ENCODE measurements at regions not wholly inside any gene's neighbourhood (a gene's known extent, or its start where the extent isn't known, plus 50 kb on each side); places are given as distances from the start of the nearest gene placed in this dataset.

DNA sequence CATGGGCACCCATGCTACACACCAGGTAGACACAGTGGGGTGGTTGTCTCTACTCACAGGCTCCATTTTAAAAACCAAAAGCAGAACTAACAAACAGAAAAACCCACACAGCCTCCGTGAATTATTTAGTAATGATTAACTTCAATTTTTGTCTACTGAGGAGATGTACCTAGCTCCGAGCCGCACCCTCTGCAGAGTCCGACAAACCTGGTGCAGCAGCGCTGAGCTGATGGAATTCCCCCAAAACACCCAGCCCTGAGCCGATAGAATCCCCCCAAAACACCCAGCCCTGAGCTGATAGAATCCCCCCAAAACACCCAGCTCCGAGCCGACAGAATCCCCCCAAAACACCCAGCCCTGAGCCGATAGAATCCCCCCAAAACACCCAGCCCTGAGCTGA lies 927.0 kb downstream of the BRD1 start:
- H4K8ac ChIP-seq (ENCODE audit: low read depth in 2 of 2, low read length in 2 of 2), result no peak overlapping the region
- H3K4ac ChIP-seq (ENCODE audit: low read depth, low read length), result no peak overlapping the region
- H2BK15ac ChIP-seq (ENCODE audit: low read depth, low read length), result no peak overlapping the region
- H4K91ac ChIP-seq (ENCODE audit: insufficient read depth, low read depth, low read length), result no peak overlapping the region
- no peak overlapping the region for H3K9ac ChIP-seq (ENCODE audit: low read depth, low read length)
- no peak overlapping the region for H4K5ac ChIP-seq (ENCODE audit: low read depth, low read length)
- TF ChIP-seq POLR2A (IDR thresholded peaks at IDR 0.05; ENCODE audit: low read depth, low read length) (no peak), RAD21 (IDR thresholded peaks at IDR 0.05; ENCODE audit: low read length) (no peak), BHLHE40 (IDR thresholded peaks at IDR 0.05; ENCODE audit: low read depth, low read length) (no peak), MXI1 (IDR thresholded peaks at IDR 0.05; ENCODE audit: borderline replicate concordance, low read depth, low read length) (no peak), FOS (IDR thresholded peaks at IDR 0.05; ENCODE audit: low read depth, low read length) (no peak), RCOR1 (IDR thresholded peaks at IDR 0.05; ENCODE audit: insufficient replicate concordance, low read length) (no peak), MAFK (IDR thresholded peaks at IDR 0.05; ENCODE audit: low read depth, low read length) (no peak), SMC3 (IDR thresholded peaks at IDR 0.05; ENCODE audit: low read depth, low read length) (no peak), CHD1 (IDR thresholded peaks at IDR 0.05; ENCODE audit: low read depth, low read length) (no peak)
- TF ChIP-seq, protein P1, sequence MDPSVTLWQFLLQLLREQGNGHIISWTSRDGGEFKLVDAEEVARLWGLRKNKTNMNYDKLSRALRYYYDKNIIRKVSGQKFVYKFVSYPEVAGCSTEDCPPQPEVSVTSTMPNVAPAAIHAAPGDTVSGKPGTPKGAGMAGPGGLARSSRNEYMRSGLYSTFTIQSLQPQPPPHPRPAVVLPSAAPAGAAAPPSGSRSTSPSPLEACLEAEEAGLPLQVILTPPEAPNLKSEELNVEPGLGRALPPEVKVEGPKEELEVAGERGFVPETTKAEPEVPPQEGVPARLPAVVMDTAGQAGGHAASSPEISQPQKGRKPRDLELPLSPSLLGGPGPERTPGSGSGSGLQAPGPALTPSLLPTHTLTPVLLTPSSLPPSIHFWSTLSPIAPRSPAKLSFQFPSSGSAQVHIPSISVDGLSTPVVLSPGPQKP (IDR thresholded peaks at IDR 0.05; ENCODE audit: borderline replicate concordance, low read depth, low read length), result no peak
- TF ChIP-seq, protein P2, sequence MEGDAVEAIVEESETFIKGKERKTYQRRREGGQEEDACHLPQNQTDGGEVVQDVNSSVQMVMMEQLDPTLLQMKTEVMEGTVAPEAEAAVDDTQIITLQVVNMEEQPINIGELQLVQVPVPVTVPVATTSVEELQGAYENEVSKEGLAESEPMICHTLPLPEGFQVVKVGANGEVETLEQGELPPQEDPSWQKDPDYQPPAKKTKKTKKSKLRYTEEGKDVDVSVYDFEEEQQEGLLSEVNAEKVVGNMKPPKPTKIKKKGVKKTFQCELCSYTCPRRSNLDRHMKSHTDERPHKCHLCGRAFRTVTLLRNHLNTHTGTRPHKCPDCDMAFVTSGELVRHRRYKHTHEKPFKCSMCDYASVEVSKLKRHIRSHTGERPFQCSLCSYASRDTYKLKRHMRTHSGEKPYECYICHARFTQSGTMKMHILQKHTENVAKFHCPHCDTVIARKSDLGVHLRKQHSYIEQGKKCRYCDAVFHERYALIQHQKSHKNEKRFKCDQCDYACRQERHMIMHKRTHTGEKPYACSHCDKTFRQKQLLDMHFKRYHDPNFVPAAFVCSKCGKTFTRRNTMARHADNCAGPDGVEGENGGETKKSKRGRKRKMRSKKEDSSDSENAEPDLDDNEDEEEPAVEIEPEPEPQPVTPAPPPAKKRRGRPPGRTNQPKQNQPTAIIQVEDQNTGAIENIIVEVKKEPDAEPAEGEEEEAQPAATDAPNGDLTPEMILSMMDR (conservative IDR thresholded peaks at IDR 0.05; ENCODE audit: low read depth, low read length), result no peak
- no peaks in the 10 kb centered on the region for H3K36me3 ChIP-seq (ENCODE audit: control insufficient read depth, insufficient read depth, low read length)
- no peak overlapping the region for H3K23ac ChIP-seq (ENCODE audit: low read depth, low read length)
- no peak overlapping the region for H2BK120ac ChIP-seq (ENCODE audit: low read depth, low read length)
- H3K9me1 ChIP-seq (ENCODE audit: insufficient read depth, low read length), result no peaks in the 10 kb centered on the region
- ATAC-seq (ENCODE audit: low read depth) (no peak), DNase-seq (no peak)
- H3K4me2 ChIP-seq (ENCODE audit: low read depth, low read length), result no peak overlapping the region
- peaks cover 59% of the 10 kb centered on the region for H3K9me3 ChIP-seq (ENCODE audit: control insufficient read depth, insufficient read depth, low read length)
- ChIA-PET POLR2A (ENCODE audit: unreplicated experiment) (no interaction called here), CTCF (no interaction called here)
- BruUV-seq (replicated peaks), result no TSS peak
- WGBS, 2 experiments (ENCODE audit: extremely low coverage in 2 of 2, insufficient read length in 1 of 2), result no CpG with 5 or more reads among the region's 9 CpGs
- H3K56ac ChIP-seq (ENCODE audit: extremely low read depth, insufficient read depth, low read length), result no peak overlapping the region
- H2BK5ac ChIP-seq (ENCODE audit: low read depth, low read length, poor library complexity, severe bottlenecking), result no peak overlapping the region
- no peak overlapping the region for H2BK20ac ChIP-seq (ENCODE audit: low read depth, low read length)
- in situ Hi-C loops (cut with MboI; ENCODE audit: low sequenced_read_pairs) (no loop called here), dilution Hi-C loops (cut with HindIII; ENCODE audit: low sequenced_read_pairs, unreplicated experiment) (no loop called here), intact Hi-C loops (cut with micrococcal nuclease) (no loop called here)
- H2AK9ac ChIP-seq (replicated peaks; ENCODE audit: low read depth, low read length, poor library complexity), result no peak overlapping the region
- no peaks in the 10 kb centered on the region for H4K20me1 ChIP-seq (ENCODE audit: insufficient read depth, low read length)
- H3K4me1 ChIP-seq (ENCODE audit: control insufficient read depth, insufficient read depth, low read length), result no peaks in the 10 kb centered on the region
- H3K4me3 ChIP-seq (ENCODE audit: insufficient read depth, low read depth, low read length), result no peak overlapping the region
- H3K79me1 ChIP-seq (ENCODE audit: low read depth in 1 of 2, low read length in 2 of 2), result no peaks in the 10 kb centered on the region
- H3K27ac ChIP-seq (ENCODE audit: insufficient read depth, low read length), result no peak overlapping the region
- H3K27me3 ChIP-seq (ENCODE audit: control insufficient read depth, insufficient read depth, low read length), result no peaks in the 10 kb centered on the region
- H2AK5ac ChIP-seq (ENCODE audit: low read depth, low read length), result no peak overlapping the region
- no peak overlapping the region for H3K18ac ChIP-seq (ENCODE audit: low read depth, low read length)
- no peak overlapping the region for H2AFZ ChIP-seq (replicated peaks; ENCODE audit: low read length, poor library complexity)
- no peak overlapping the region for H3K14ac ChIP-seq (replicated peaks; ENCODE audit: low read depth, low read length)

Measured in IMR-90 (cell line).